IMR-90 (cell line): ENCODE measurements at regions not wholly inside any gene's neighbourhood (a gene's known extent, or its start where the extent isn't known, plus 50 kb on each side); places are given as distances from the start of the nearest gene placed in this dataset.

Source experiments
- ATAC-seq: fragments of 200-7000 bp; cut with Tn5 transposase; 2 replicates; pipeline ENCODE4 v1.9.1; 2020; ENCODE audit warnings: low read depth, mild to moderate bottlenecking, moderate library complexity
- BruUV-seq: library from RNA; stranded (reverse); fragments of 400-500 nt; replicated peaks from 2 replicates; lab custom pipeline; 2021; lab: Mats Ljungman, UMichigan
- CTCF ChIA-PET: fragments of 300-600 bp; formaldehyde crosslinking; extraction: SDS; loops from one replicate; lab custom pipeline; 2021; ENCODE audit warnings: antibody characterized with exemption; lab: Yijun Ruan, JAX
- POLR2A ChIA-PET: fragments of 300-600 bp; sonication (Branson Sonifier 250); formaldehyde crosslinking; loops from one replicate; lab custom pipeline; 2022; ENCODE audit warnings: antibody characterized with exemption; ENCODE audit not compliant: unreplicated experiment; lab: Charles Lee
- DNase-seq: peaks from one replicate; pipeline ENCODE4 v3.0.0; 2013
- H2AFZ ChIP-seq: replicated peaks from 2 replicates; pipeline ENCODE3; 2013; ENCODE audit warnings: low read length, mild to moderate bottlenecking; ENCODE audit not compliant: poor library complexity
- H2AK5ac ChIP-seq: 2 replicates; pipeline ENCODE4 v1.6.1; 2013; ENCODE audit warnings: low read depth, low read length, inconsistent platforms
- H2AK9ac ChIP-seq: replicated peaks from 2 replicates; pipeline ENCODE3; 2013; ENCODE audit warnings: mild to moderate bottlenecking, low read depth, low read length, moderate library complexity; ENCODE audit not compliant: poor library complexity
- H2BK120ac ChIP-seq: 2 replicates; pipeline ENCODE4 v1.6.1; 2013; ENCODE audit warnings: low read depth, low read length, inconsistent platforms
- H2BK15ac ChIP-seq: 3 replicates; pipeline ENCODE4 v1.6.1; 2013; ENCODE audit warnings: low read depth, low read length, inconsistent platforms
- H2BK20ac ChIP-seq: 2 replicates; pipeline ENCODE4 v1.6.1; 2013; ENCODE audit warnings: low read depth, mild to moderate bottlenecking, inconsistent platforms, low read length, moderate library complexity
- H2BK5ac ChIP-seq: 2 replicates; pipeline ENCODE4 v1.6.1; 2013; ENCODE audit warnings: mild to moderate bottlenecking, low read depth, low read length, inconsistent platforms; ENCODE audit not compliant: poor library complexity, severe bottlenecking
- H3K14ac ChIP-seq: replicated peaks from 2 replicates; pipeline ENCODE4 v1.6.1; 2013; ENCODE audit warnings: low read depth, low read length, inconsistent platforms
- H3K18ac ChIP-seq: 2 replicates; pipeline ENCODE4 v1.6.1; 2013; ENCODE audit warnings: low read depth, low read length, control low read depth
- H3K23ac ChIP-seq: 2 replicates; pipeline ENCODE4 v1.6.1; 2013; ENCODE audit warnings: low read depth, low read length, inconsistent platforms
- H3K27ac ChIP-seq: 2 replicates; pipeline ENCODE4 v1.5.1; 2013; ENCODE audit warnings: mild to moderate bottlenecking, control low read depth, low read length; ENCODE audit not compliant: insufficient read depth
- H3K27me3 ChIP-seq: 2 replicates; pipeline ENCODE4 v1.6.1; 2013; ENCODE audit warnings: low read length; ENCODE audit not compliant: control insufficient read depth, insufficient read depth
- H3K36me3 ChIP-seq: 2 replicates; pipeline ENCODE4 v1.6.1; 2013; ENCODE audit warnings: low read length, mixed read lengths; ENCODE audit not compliant: control insufficient read depth, insufficient read depth
- H3K4ac ChIP-seq: 2 replicates; pipeline ENCODE4 v1.6.1; 2013; ENCODE audit warnings: low read depth, low read length, inconsistent platforms
- H3K4me1 ChIP-seq: 2 replicates; pipeline ENCODE4 v1.6.1; 2013; ENCODE audit warnings: low read length, mixed read lengths; ENCODE audit not compliant: control insufficient read depth, insufficient read depth
- H3K4me2 ChIP-seq: 2 replicates; pipeline ENCODE4 v1.6.1; 2013; ENCODE audit warnings: low read depth, mild to moderate bottlenecking, control low read depth, low read length, moderate library complexity
- H3K4me3 ChIP-seq: 2 replicates; pipeline ENCODE4 v1.5.1; 2013; ENCODE audit warnings: low read depth, mild to moderate bottlenecking, control low read depth, low read length, moderate library complexity; ENCODE audit not compliant: insufficient read depth
- H3K56ac ChIP-seq: 2 replicates; pipeline ENCODE4 v1.6.1; 2013; ENCODE audit warnings: low read length, inconsistent platforms; ENCODE audit not compliant: insufficient read depth; ENCODE audit errors: extremely low read depth
- H3K79me1 ChIP-seq, 2 experiments: 2 replicates each; pipeline ENCODE4 v1.6.1; 2013; ENCODE audit warnings: low read length in 2 of 2, inconsistent platforms in 1 of 2, low read depth in 1 of 2
- H3K9ac ChIP-seq: 2 replicates; pipeline ENCODE4 v1.6.1; 2013; ENCODE audit warnings: low read depth, low read length, control low read depth
- H3K9me1 ChIP-seq: 2 replicates; pipeline ENCODE4 v1.6.1; 2013; ENCODE audit warnings: low read length, inconsistent platforms; ENCODE audit not compliant: insufficient read depth
- H3K9me3 ChIP-seq: 2 replicates; pipeline ENCODE4 v1.6.1; 2013; ENCODE audit warnings: low read length; ENCODE audit not compliant: control insufficient read depth, insufficient read depth
- H4K20me1 ChIP-seq: 2 replicates; pipeline ENCODE4 v1.6.1; 2013; ENCODE audit warnings: low read length, inconsistent platforms; ENCODE audit not compliant: insufficient read depth
- H4K5ac ChIP-seq: 2 replicates; pipeline ENCODE4 v1.6.1; 2013; ENCODE audit warnings: mild to moderate bottlenecking, low read depth, low read length, control low read depth
- H4K8ac ChIP-seq, 2 experiments: 2 replicates each; pipeline ENCODE4 v1.6.1; 2013; ENCODE audit warnings: low read depth in 2 of 2, low read length in 2 of 2, control low read depth in 1 of 2, inconsistent platforms in 1 of 2
- H4K91ac ChIP-seq: 2 replicates; pipeline ENCODE4 v1.6.1; 2013; ENCODE audit warnings: low read depth, low read length, inconsistent platforms; ENCODE audit not compliant: insufficient read depth
- CHD1 ChIP-seq: IDR thresholded peaks from 2 replicates; pipeline ENCODE4 v1.6.1; 2012; ENCODE audit warnings: low read depth, low read length, improper control_type of control experiment
- ELK1 ChIP-seq: fragments of 150-350 bp; IDR thresholded peaks from 2 replicates; pipeline ENCODE4 v1.6.1; 2016; ENCODE audit warnings: low read depth, mild to moderate bottlenecking, low read length, moderate library complexity, borderline replicate concordance
- FOS ChIP-seq: fragments of 150-350 bp; IDR thresholded peaks from 2 replicates; pipeline ENCODE4 v1.6.1; 2016; ENCODE audit warnings: low read depth, low read length
- MAZ ChIP-seq: IDR thresholded peaks from 2 replicates; pipeline ENCODE4 v1.6.1; 2012; ENCODE audit warnings: low read depth, mild to moderate bottlenecking, low read length, improper control_type of control experiment, moderate library complexity, borderline replicate concordance
- NFE2L2 ChIP-seq: fragments of 150-350 bp; IDR thresholded peaks from 2 replicates; pipeline ENCODE4 v1.6.1; 2016; ENCODE audit warnings: low read depth, mild to moderate bottlenecking, low read length
- POLR2A ChIP-seq: IDR thresholded peaks from 2 replicates; pipeline ENCODE4 v1.6.1; 2012; ENCODE audit warnings: mild to moderate bottlenecking, low read depth, low read length
- RAD21 ChIP-seq: IDR thresholded peaks from 2 replicates; pipeline ENCODE4 v1.6.1; 2012; ENCODE audit warnings: low read length, improper control_type of control experiment
- RCOR1 ChIP-seq: IDR thresholded peaks from 2 replicates; pipeline ENCODE4 v1.6.1; 2012; ENCODE audit warnings: mild to moderate bottlenecking, low read length, improper control_type of control experiment; ENCODE audit not compliant: insufficient replicate concordance
- RFX5 ChIP-seq: IDR thresholded peaks from 2 replicates; pipeline ENCODE4 v1.8.0; 2012; ENCODE audit warnings: low read depth, mild to moderate bottlenecking, low read length, moderate library complexity
- USF2 ChIP-seq: fragments of 150-350 bp; IDR thresholded peaks from 2 replicates; pipeline ENCODE4 v1.6.1; 2017; ENCODE audit warnings: mild to moderate bottlenecking, antibody characterized with exemption, low read length, low read depth
- WGBS, 2 experiments: methylation state at CpG; one replicate each; pipeline versions ENCODE4 v1.1.5 to v1.1.7; 2013; ENCODE audit warnings: missing lambda C conversion rate in 2 of 2; ENCODE audit not compliant: insufficient read length in 1 of 2; ENCODE audit errors: extremely low coverage in 2 of 2; 5-methylcytosine and 5-hydroxymethylcytosine counted together
- dilution Hi-C: fragments of 300-500 bp; cut with HindIII; formaldehyde crosslinking; loops from one replicate; pipeline ENCODE4 v1.14.3; 2018; ENCODE audit warnings: low sequenced_read_pairs; ENCODE audit not compliant: unreplicated experiment
- in situ Hi-C: fragments of 300-500 bp; cut with MboI; formaldehyde crosslinking; loops from 3 replicates; pipeline ENCODE4 v1.14.3; 2019; ENCODE audit warnings: low sequenced_read_pairs, inconsistent platforms, mixed read lengths
- intact Hi-C: fragments of 100-400 bp; cut with micrococcal nuclease; formaldehyde crosslinking; loops from 2 replicates; pipeline ENCODE4 v1.10.0; 2022

- Histone ChIP-seq H3K9ac (no peak overlapping the region), H4K91ac (no peak overlapping the region), H3K18ac (no peak overlapping the region), H2AK9ac (no peak overlapping the region), H2BK5ac (no peak overlapping the region), H2AFZ (no peak overlapping the region), H4K20me1 (no peaks in the 10 kb centered on the region), H4K8ac (no peak overlapping the region), H3K36me3 (no peaks in the 10 kb centered on the region), H3K4me1 (no peaks in the 10 kb centered on the region), H4K5ac (no peak overlapping the region), H2BK120ac (no peak overlapping the region), H3K27me3 (no peaks in the 10 kb centered on the region), H2BK15ac (no peak overlapping the region), H3K79me1 (no peaks in the 10 kb centered on the region), H3K9me3 (peaks cover 35% of the 10 kb centered on the region), H3K4me3 (no peak overlapping the region), H3K14ac (no peak overlapping the region), H3K23ac (no peak overlapping the region), H2AK5ac (no peak overlapping the region), H3K56ac (no peak overlapping the region), H3K27ac (no peak overlapping the region), H3K4me2 (no peak overlapping the region), H3K9me1 (no peaks in the 10 kb centered on the region), H3K4ac (no peak overlapping the region), H2BK20ac (no peak overlapping the region)
- in situ Hi-C loops (no loop called here), intact Hi-C loops (no loop called here), dilution Hi-C loops (no loop called here)
- no peak for ATAC-seq
- CTCF ChIA-PET = no interaction called here
- 38% methylated on average over 2 of the region's 3 CpGs; no CpG with 5 or more reads in 1 of the 2 experiments for WGBS, 2 experiments
- POLR2A ChIA-PET = no interaction called here
- no TSS peak for BruUV-seq
- no peak for DNase-seq
- TF ChIP-seq POLR2A (no peak), ELK1 (no peak), CHD1 (no peak), FOS (no peak), NFE2L2 (no peak), RAD21 (no peak), RFX5 (no peak), RCOR1 (no peak), USF2 (no peak), MAZ (no peak)
Measured at GRCh38 chr22:34913826-34914225, 152.1 kb upstream of the ISX start.
